K562 (cell line): ENCODE measurements at regions not wholly inside any gene's neighbourhood (a gene's known extent, or its start where the extent isn't known, plus 50 kb on each side); places are given as distances from the start of the nearest gene placed in this dataset.

Experiments
- ATAC-seq: fragments of 200-7000 bp; cut with Tn5 transposase; 3 replicates; pipeline ENCODE4 v1.9.1; 2020; ENCODE audit warnings: moderate library complexity
- BruUV-seq: library from RNA; stranded (reverse); fragments of 400-500 nt; replicated peaks from 2 replicates; lab custom pipeline; 2021; lab: Mats Ljungman, UMichigan
- CTCF ChIA-PET: fragments of 300-600 bp; formaldehyde crosslinking; extraction: SDS; loops from one replicate; lab custom pipeline; 2021; ENCODE audit warnings: low intra/inter-chr PET ratio; lab: Yijun Ruan, JAX
- POLR2A ChIA-PET: fragments of 300-600, 350-650 bp; sonication (Branson Sonifier 250); formaldehyde crosslinking; extraction: SDS; loops from one replicate; lab custom pipeline; 2021; ENCODE audit warnings: antibody characterized with exemption, inconsistent platforms; lab: Yijun Ruan, JAX
- DNase-seq, 4 experiments: peaks; one replicate each; pipeline versions ENCODE4 v3.0.0 to v3.0.0-alpha.2; 2011 to 2018; ENCODE audit warnings: low spot score in 3 of 4, mixed read lengths in 3 of 4; ENCODE audit errors: extremely low read depth in 1 of 4
- FAIRE-seq: peaks from 2 replicates; lab custom pipeline; 2011; peaks lifted over from hg19 to GRCh38; lab: Jason Lieb, UNC
- H2AFZ ChIP-seq: 2 replicates; pipeline ENCODE4 v1.6.0; 2011; ENCODE audit warnings: low read depth, low read length, control low read depth, inconsistent platforms
- H3K27ac ChIP-seq: fragments of 200-600 bp; 3 replicates; pipeline ENCODE4 v1.8.0; 2011; ENCODE audit warnings: low read depth, mild to moderate bottlenecking, control low read depth, inconsistent platforms, low read length, moderate library complexity, mixed read lengths; ENCODE audit errors: extremely low read depth
- H3K27me3 ChIP-seq, 2 experiments: fragments of 300-600 bp in 1 of 2; 2 replicates in 1 of 2; 3 replicates in 1 of 2; pipeline versions ENCODE4 v1.6.0 to v1.8.0; 2011; ENCODE audit warnings: inconsistent platforms in 2 of 2, low read length in 2 of 2, mild to moderate bottlenecking in 1 of 2, mixed read lengths in 1 of 2, moderate library complexity in 1 of 2; ENCODE audit not compliant: control insufficient read depth in 2 of 2, insufficient read depth in 2 of 2
- H3K36me3 ChIP-seq: fragments of 300-600 bp; 3 replicates; pipeline ENCODE4 v1.8.0; 2011; ENCODE audit warnings: mild to moderate bottlenecking, low read length, inconsistent platforms; ENCODE audit not compliant: control insufficient read depth, insufficient read depth
- H3K4me1 ChIP-seq, 2 experiments: fragments of 200-600 bp in 1 of 2; replicated peaks in 1 of 2; 2 replicates in 1 of 2; 3 replicates in 1 of 2; pipeline versions ENCODE4 v1.5.1 to v1.8.0; 2011; ENCODE audit warnings: inconsistent platforms in 2 of 2, low read length in 2 of 2, mild to moderate bottlenecking in 1 of 2, mixed read lengths in 1 of 2, moderate library complexity in 1 of 2; ENCODE audit not compliant: control insufficient read depth in 2 of 2, insufficient read depth in 2 of 2
- H3K4me2 ChIP-seq: 2 replicates; pipeline ENCODE4 v1.6.1; 2011; ENCODE audit warnings: low read length, control low read depth, inconsistent platforms, mixed read lengths; ENCODE audit not compliant: insufficient read depth
- H3K4me3 ChIP-seq: fragments of 200-600 bp; sonication (generic), shearing (Covaris generic); 2 replicates; pipeline ENCODE4 v1.5.1; 2016; ENCODE audit warnings: control low read depth, inconsistent platforms
- H3K79me2 ChIP-seq: fragments of 200-600 bp; 3 replicates; pipeline ENCODE4 v1.8.0; 2011; ENCODE audit warnings: low read length, inconsistent platforms; ENCODE audit not compliant: control insufficient read depth, insufficient read depth
- H3K9ac ChIP-seq, 2 experiments: 2 replicates each; pipeline versions ENCODE4 v1.6.0 to v1.6.1; 2011; ENCODE audit warnings: low read depth in 2 of 2, low read length in 2 of 2, control low read depth in 1 of 2, inconsistent platforms in 1 of 2, mild to moderate bottlenecking in 1 of 2, mixed read lengths in 1 of 2; ENCODE audit not compliant: insufficient read depth in 1 of 2
- H3K9me1 ChIP-seq: one replicate; pipeline ENCODE4 v1.6.0; 2011; ENCODE audit warnings: inconsistent platforms, mild to moderate bottlenecking, low read length, moderate library complexity; ENCODE audit not compliant: control insufficient read depth, insufficient read depth
- H3K9me3 ChIP-seq: replicated peaks from 2 replicates; pipeline ENCODE4 v1.5.1; 2011; ENCODE audit warnings: low read depth, low read length, inconsistent platforms; ENCODE audit not compliant: control insufficient read depth, insufficient read depth
- H4K20me1 ChIP-seq: replicated peaks from 2 replicates; pipeline ENCODE4 v1.6.1; 2011; ENCODE audit warnings: low read length, inconsistent platforms, mixed read lengths; ENCODE audit not compliant: control insufficient read depth, insufficient read depth
- CBFA2T2 ChIP-seq: fragments of 450-650 bp; conservative IDR thresholded peaks from 2 replicates; pipeline ENCODE4 v1.6.1; 2017; ENCODE audit warnings: mild to moderate bottlenecking
- CREB3 ChIP-seq: fragments of 450-650 bp; conservative IDR thresholded peaks from 2 replicates; pipeline ENCODE4 v1.6.1; 2016; ENCODE audit warnings: missing genetic modification characterization, low read depth, mild to moderate bottlenecking, missing compliant biosample characterization, moderate library complexity
- HEY1 ChIP-seq: fragments of 250-450 bp; sonication (Bioruptor Pico); IDR thresholded peaks from 2 replicates; pipeline ENCODE4 v1.5.0; 2020; ENCODE audit warnings: mild to moderate bottlenecking, moderate library complexity, borderline replicate concordance
- LARP7 ChIP-seq: fragments of 450-650 bp; IDR thresholded peaks from 2 replicates; pipeline ENCODE4 v1.6.1; 2016
- NEUROD1 ChIP-seq: fragments of 150-350 bp; IDR thresholded peaks from 2 replicates; pipeline ENCODE4 v1.6.1; 2014; ENCODE audit warnings: borderline replicate concordance, low read length, low read depth; ENCODE audit not compliant: partially characterized antibody
- RAD21 ChIP-seq, 2 experiments: fragments of 250-450 bp in 1 of 2; fragments of 450-650 bp in 1 of 2; sonication (Bioruptor Pico) in 1 of 2; formaldehyde crosslinking in 1 of 2; IDR thresholded peaks in 1 of 2; conservative IDR thresholded peaks in 1 of 2; 2 replicates each; pipeline versions ENCODE4 v1.4.0 to v1.8.0; 2020 to 2022; ENCODE audit warnings: mild to moderate bottlenecking in 2 of 2, moderate library complexity in 1 of 2
- RNF2 ChIP-seq: sonication (generic); IDR thresholded peaks from 2 replicates; pipeline ENCODE4 v1.6.1; 2016
- SMARCE1 ChIP-seq: fragments of 450-650 bp; IDR thresholded peaks from 2 replicates; pipeline ENCODE4 v1.7.1; 2016; ENCODE audit warnings: mild to moderate bottlenecking
- STAT6 ChIP-seq: sonication (generic); formaldehyde crosslinking; IDR thresholded peaks from 2 replicates; pipeline ENCODE4 v1.8.1; 2023; ENCODE audit warnings: mild to moderate bottlenecking, missing genetic modification reagents
- ZNF184 ChIP-seq: sonication (generic); formaldehyde crosslinking; IDR thresholded peaks from 2 replicates; pipeline ENCODE4 v1.5.0; 2020; ENCODE audit warnings: missing genetic modification reagents
- ZNF384 ChIP-seq: IDR thresholded peaks from 2 replicates; pipeline ENCODE4 v1.6.1; 2012; ENCODE audit warnings: low read depth, low read length, improper control_type of control experiment
- ZNF445 ChIP-seq: fragments of 250-450 bp; sonication (Bioruptor Pico); IDR thresholded peaks from 2 replicates; pipeline ENCODE4 v1.4.0; 2020; ENCODE audit warnings: low read depth, mild to moderate bottlenecking, moderate library complexity
- ZNF518B ChIP-seq: fragments of 250-450 bp; sonication (Bioruptor Pico); IDR thresholded peaks from 2 replicates; pipeline ENCODE4 v1.5.0; 2021; ENCODE audit warnings: mild to moderate bottlenecking, moderate library complexity
- ZNF717 ChIP-seq: fragments of 250-450 bp; sonication (Bioruptor Pico); IDR thresholded peaks from 2 replicates; pipeline ENCODE4 v1.5.0; 2021
- WGBS: fragments of 100-300 bp; shearing (Covaris generic); methylation state at CpG from one replicate; pipeline ENCODE4 v1.1.6; 2016; ENCODE audit warnings: low coverage, mixed read lengths; ENCODE audit not compliant: insufficient coverage; ENCODE audit errors: missing lambda C conversion rate; 5-methylcytosine and 5-hydroxymethylcytosine counted together
- in situ Hi-C: fragments of 300-500 bp; cut with MboI; formaldehyde crosslinking; loops from 4 replicates; pipeline ENCODE4 v1.15.0; 2018; ENCODE audit warnings: inconsistent platforms, mixed read lengths
- intact Hi-C: fragments of 100-400 bp; cut with micrococcal nuclease; formaldehyde crosslinking; loops from 2 replicates; pipeline ENCODE4 v1.14.2; 2022

GRCh38 chr6:15058200-15059061 is 187.4 kb upstream of the JARID2 start:
- intact Hi-C loops = no loop called here
- in situ Hi-C loops = no loop called here
- ChIA-PET CTCF (no interaction called here), POLR2A (interaction anchor here (0.5 to 2.2 kb wide), 5 partner anchors 13 to 928 kb away, joined by 3 to 6 read pairs (median 4); no protein-coding TSS in a partner anchor)
- no peaks in the 10 kb centered on the region for H4K20me1 ChIP-seq
- no peaks in the 10 kb centered on the region for H3K9me3 ChIP-seq
- H3K36me3 ChIP-seq = no peaks in the 10 kb centered on the region; the same call in 2 of the 3 replicates
- H3K4me1 ChIP-seq = peaks cover 26% of the 10 kb centered on the region in 2 experiments
- H3K79me2 ChIP-seq = no peaks in the 10 kb centered on the region
- WGBS = 31% methylated on average over 9 of the region's 9 CpGs
- no peaks in the 10 kb centered on the region for H3K9me1 ChIP-seq
- DNase-seq (peak in 1 of 4 experiments; percentile 48), ATAC-seq (peak; percentile 11; the same call in 1 of the 3 replicates), FAIRE-seq (peak; percentile 61)
- no peak overlapping the region for H3K9ac ChIP-seq
- BruUV-seq = no TSS peak
- H3K4me3 ChIP-seq = no peak overlapping the region
- H3K27ac ChIP-seq = no peak overlapping the region
- no peak overlapping the region; the same call in 1 of the 2 replicates for H3K4me2 ChIP-seq
- no peak overlapping the region for H2AFZ ChIP-seq
- H3K27me3 ChIP-seq = no peaks in the 10 kb centered on the region
- TF ChIP-seq ZNF717 (CRISPR knock-in tag) (no peak), NEUROD1 (peak; percentile 60), RNF2 (0 out of 2 replicates have a peak, but pooled peaks have one; percentile 17), ZNF384 (peak; percentile 97), ZNF184 (no peak), ZNF445 (CRISPR knock-in tag) (no peak), RAD21 (CRISPR knock-in tag; conservative IDR thresholded peaks at IDR 0.05 in 1 of 2, IDR thresholded peaks at IDR 0.05 in 1 of 2) (peak in 1 of 2 experiments; percentile 13; a peak in 1 of 4 replicates), SMARCE1 (peak; percentile 94), ZNF518B (CRISPR knock-in tag) (no peak), HEY1 (CRISPR knock-in tag) (peak; percentile 49; the same call in 1 of the 2 replicates), CREB3 (tag) (no peak), LARP7 (0 out of 2 replicates have a peak, but pooled peaks have one; percentile 0), STAT6 (CRISPR knock-in tag) (no peak), CBFA2T2 (peak; percentile 74)
